ENCODE measurements at regions not wholly inside any gene's neighbourhood (a gene's known extent, or its start where the extent isn't known, plus 50 kb on each side); places are given as distances from the start of the nearest gene placed in this dataset.
"Not testable (repeated sequence)": the region's sequence is repeated elsewhere in the genome, so short reads cannot be mapped to it uniquely, and the experiment has no call there.

DNA sequence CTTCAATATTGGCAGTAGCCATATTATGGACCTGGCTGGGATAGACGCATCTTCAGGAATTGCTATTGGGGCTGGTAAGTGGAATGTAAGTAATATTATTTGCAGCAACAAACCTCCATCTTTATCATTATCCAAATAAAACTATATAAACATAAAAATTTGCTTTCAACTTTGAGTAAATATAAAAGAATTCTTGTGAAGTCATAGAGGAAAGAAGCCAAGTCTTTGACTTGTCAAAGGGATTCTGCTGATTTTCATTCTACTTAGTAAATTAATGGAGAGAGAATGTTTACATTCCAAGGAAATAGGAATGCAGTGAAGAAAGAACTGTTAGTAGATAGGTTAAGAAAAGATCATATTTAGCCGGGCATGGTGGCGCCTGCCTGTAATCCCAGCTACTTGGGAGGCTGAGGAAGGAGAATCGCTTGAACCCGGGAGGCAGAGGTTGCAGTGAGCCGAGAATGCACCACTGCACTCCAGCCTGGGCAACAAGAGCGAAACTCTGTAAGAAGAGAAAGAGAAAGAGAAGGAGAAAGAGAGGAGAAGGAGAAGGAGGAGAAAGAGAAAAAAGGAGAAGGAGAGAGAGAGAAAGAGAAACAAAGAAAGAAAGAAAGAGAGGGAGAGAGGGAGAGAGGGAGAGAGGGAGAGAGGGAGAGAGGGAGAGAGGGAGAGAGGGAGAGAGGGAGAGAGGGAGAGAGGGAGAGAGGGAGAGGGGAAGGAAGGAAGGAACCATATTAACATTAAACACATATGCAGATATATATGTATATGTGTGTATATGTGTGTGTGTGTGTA lies 79.4 kb upstream of the GNAZ start:
- H3K36me3 Mint-ChIP-seq (ENCODE audit: low read depth); H3K27ac Mint-ChIP-seq; ATAC-seq; CTCF ChIA-PET; DNase-seq; H3K9me3 Mint-ChIP-seq (ENCODE audit: insufficient read depth); H3K4me1 Mint-ChIP-seq (ENCODE audit: low read depth); POLR2A ChIA-PET; H3K4me3 Mint-ChIP-seq: not testable (repeated sequence)
- peaks cover 26% of the 10 kb centered on the region for H3K27me3 Mint-ChIP-seq (ENCODE audit: low read depth)

DNA sequence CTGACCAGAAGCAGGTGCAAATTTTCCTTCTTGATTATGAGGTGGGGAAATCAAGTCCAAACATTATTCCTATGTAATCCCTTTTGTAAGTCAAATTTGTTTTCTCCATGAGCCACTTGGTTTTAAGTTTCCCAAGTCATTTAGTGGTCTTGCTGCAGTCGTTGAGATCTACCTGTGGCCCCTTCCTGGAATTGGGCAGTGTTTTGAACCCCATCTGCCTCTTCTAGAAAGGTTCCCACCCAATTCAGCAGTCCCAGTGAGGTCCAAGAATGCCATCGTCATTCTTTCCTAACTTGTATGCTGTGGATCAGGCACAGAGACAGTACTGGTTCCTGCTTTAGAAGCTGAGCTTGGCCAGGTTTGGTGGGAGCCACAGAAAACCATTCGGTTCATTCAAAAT lies 77.8 kb upstream of the GNAZ start:
- Mint-ChIP-seq H3K4me3 (no peak overlapping the region), H3K9me3 (ENCODE audit: insufficient read depth) (peaks cover 14% of the 10 kb centered on the region), H3K36me3 (ENCODE audit: low read depth) (peaks cover 9% of the 10 kb centered on the region), H3K27ac (no peak overlapping the region), H3K27me3 (ENCODE audit: low read depth) (peaks cover 31% of the 10 kb centered on the region), H3K4me1 (ENCODE audit: low read depth) (no peaks in the 10 kb centered on the region)
- no peak for DNase-seq
- ChIA-PET POLR2A (no interaction called here), CTCF (interaction anchor here (1.5 kb wide), 1 partner anchor 35 kb away, joined by 4 read pairs; no protein-coding TSS in a partner anchor)
- ATAC-seq = no peak

DNA sequence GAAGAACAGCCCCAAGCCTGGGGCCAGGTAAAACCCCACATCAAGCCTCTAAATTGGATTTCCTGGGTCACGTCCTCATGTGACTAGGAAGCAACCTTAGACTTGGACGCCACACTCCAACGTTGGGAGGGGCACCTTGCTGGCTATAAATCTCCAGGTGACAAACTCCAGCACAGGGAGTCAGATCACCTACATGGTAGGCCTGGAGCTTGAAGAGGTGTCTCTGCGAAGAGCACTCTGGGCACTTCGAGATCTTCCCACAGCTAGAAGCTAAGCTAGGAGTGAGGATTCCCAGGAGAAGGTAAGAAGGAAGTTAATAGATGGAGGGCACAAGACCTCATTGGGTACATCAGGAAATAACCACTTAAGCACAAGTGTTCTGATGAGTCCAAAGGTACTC lies 77.1 kb upstream of the GNAZ start:
- peaks cover 35% of the 10 kb centered on the region for H3K27me3 Mint-ChIP-seq (ENCODE audit: low read depth)
- no peaks in the 10 kb centered on the region for H3K4me1 Mint-ChIP-seq (ENCODE audit: low read depth)

GRCh38 chr22:22995166-22995565 lies 75.2 kb upstream of the GNAZ start:
- peaks cover 34% of the 10 kb centered on the region for H3K27me3 Mint-ChIP-seq (ENCODE audit: low read depth)
- no peak overlapping the region for H3K27ac Mint-ChIP-seq
- H3K9me3 Mint-ChIP-seq (ENCODE audit: insufficient read depth) = peaks cover 39% of the 10 kb centered on the region
- no peak overlapping the region for H3K4me3 Mint-ChIP-seq
- H3K4me1 Mint-ChIP-seq (ENCODE audit: low read depth) = no peaks in the 10 kb centered on the region
- DNase-seq = no peak
- peaks cover 9% of the 10 kb centered on the region for H3K36me3 Mint-ChIP-seq (ENCODE audit: low read depth)
- ChIA-PET CTCF (no interaction called here), POLR2A (no interaction called here)
- ATAC-seq = no peak

More for the DNA sequence above, 77.1 kb upstream of the GNAZ start:
- ChIA-PET POLR2A (no interaction called here), CTCF (interaction anchor here (1.5 to 1.6 kb wide), 2 partner anchors 34 to 36 kb away, joined by 4 to 5 read pairs; no protein-coding TSS in a partner anchor)
- Mint-ChIP-seq H3K36me3 (ENCODE audit: low read depth) (peaks cover 9% of the 10 kb centered on the region), H3K9me3 (ENCODE audit: insufficient read depth) (peaks cover 21% of the 10 kb centered on the region), H3K4me3 (no peak overlapping the region), H3K27ac (no peak overlapping the region)
- ATAC-seq = no peak
- DNase-seq = no peak

GRCh38 chr22:22996511-22997261 lies 73.6 kb upstream of the GNAZ start:
- Mint-ChIP-seq H3K27me3 (ENCODE audit: low read depth) (peaks cover 39% of the 10 kb centered on the region), H3K4me3 (no peak overlapping the region), H3K9me3 (ENCODE audit: insufficient read depth) (peaks cover 41% of the 10 kb centered on the region), H3K4me1 (ENCODE audit: low read depth) (no peaks in the 10 kb centered on the region), H3K27ac (no peak overlapping the region), H3K36me3 (ENCODE audit: low read depth) (peaks cover 9% of the 10 kb centered on the region)
- ATAC-seq (no peak), DNase-seq (no peak)
- POLR2A ChIA-PET = no interaction called here
- CTCF ChIA-PET = no interaction called here

- no peak for DNase-seq
- no peaks in the 10 kb centered on the region for H3K4me1 Mint-ChIP-seq (ENCODE audit: low read depth)
- H3K9me3 Mint-ChIP-seq (ENCODE audit: insufficient read depth) = peaks cover 41% of the 10 kb centered on the region
- CTCF ChIA-PET = no interaction called here
- H3K27me3 Mint-ChIP-seq (ENCODE audit: low read depth) = peaks cover 43% of the 10 kb centered on the region
- H3K4me3 Mint-ChIP-seq = no peak overlapping the region
- H3K36me3 Mint-ChIP-seq (ENCODE audit: low read depth) = peaks cover 9% of the 10 kb centered on the region
- POLR2A ChIA-PET = no interaction called here
- no peak overlapping the region for H3K27ac Mint-ChIP-seq
- ATAC-seq = no peak
Measured at GRCh38 chr22:22997262-22997898, 72.9 kb upstream of the GNAZ start.

GRCh38 chr22:22997988-22998387 lies 72.3 kb upstream of the GNAZ start:
- POLR2A ChIA-PET = no interaction called here
- CTCF ChIA-PET = no interaction called here
- Mint-ChIP-seq H3K4me1 (ENCODE audit: low read depth) (no peaks in the 10 kb centered on the region), H3K4me3 (no peak overlapping the region), H3K36me3 (ENCODE audit: low read depth) (peaks cover 9% of the 10 kb centered on the region), H3K27ac (no peak overlapping the region), H3K27me3 (ENCODE audit: low read depth) (peaks cover 46% of the 10 kb centered on the region), H3K9me3 (ENCODE audit: insufficient read depth) (peaks cover 41% of the 10 kb centered on the region)
- no peak for ATAC-seq
- DNase-seq = no peak

- H3K4me3 Mint-ChIP-seq = no peak overlapping the region
- no peaks in the 10 kb centered on the region for H3K4me1 Mint-ChIP-seq (ENCODE audit: low read depth)
- peaks cover 9% of the 10 kb centered on the region for H3K36me3 Mint-ChIP-seq (ENCODE audit: low read depth)
- no peak for ATAC-seq
- no peak for DNase-seq
- peaks cover 49% of the 10 kb centered on the region for H3K27me3 Mint-ChIP-seq (ENCODE audit: low read depth)
- ChIA-PET POLR2A (no interaction called here), CTCF (no interaction called here)
- H3K27ac Mint-ChIP-seq = no peak overlapping the region
- H3K9me3 Mint-ChIP-seq (ENCODE audit: insufficient read depth) = peaks cover 41% of the 10 kb centered on the region
Measured at GRCh38 chr22:22999523-22999922, 70.8 kb upstream of the GNAZ start.

- ChIA-PET CTCF (no interaction called here), POLR2A (no interaction called here)
- peaks cover 9% of the 10 kb centered on the region for H3K36me3 Mint-ChIP-seq (ENCODE audit: low read depth)
- H3K27ac Mint-ChIP-seq = no peak overlapping the region
- no peak for DNase-seq
- peaks cover 38% of the 10 kb centered on the region for H3K9me3 Mint-ChIP-seq (ENCODE audit: insufficient read depth)
- H3K4me1 Mint-ChIP-seq (ENCODE audit: low read depth) = no peaks in the 10 kb centered on the region
- no peak for ATAC-seq
- no peak overlapping the region for H3K4me3 Mint-ChIP-seq
- H3K27me3 Mint-ChIP-seq (ENCODE audit: low read depth) = peaks cover 47% of the 10 kb centered on the region
Measured at GRCh38 chr22:23000657-23001347, 69.5 kb upstream of the GNAZ start.

DNA sequence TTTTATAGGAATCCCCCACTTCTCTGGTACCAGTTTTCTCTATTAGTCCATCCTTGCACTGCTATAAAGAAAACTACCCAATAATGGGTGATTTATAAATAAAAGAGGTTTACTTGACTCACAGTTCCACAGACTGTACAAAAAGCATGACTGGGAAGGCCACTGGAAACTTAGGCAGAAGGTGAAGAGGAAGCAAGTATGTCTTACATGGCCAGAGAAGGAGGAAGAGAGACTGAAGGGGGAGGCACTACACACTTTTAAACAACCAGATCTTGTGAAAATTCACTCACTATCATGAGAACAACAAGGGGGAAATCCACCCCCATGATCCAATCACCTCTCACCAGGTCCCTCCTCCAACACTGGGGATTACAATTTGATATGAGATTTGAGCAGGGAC lies 68.9 kb upstream of the GNAZ start:
- Mint-ChIP-seq H3K27me3 (ENCODE audit: low read depth) (peaks cover 46% of the 10 kb centered on the region), H3K4me3 (no peak overlapping the region), H3K27ac (no peak overlapping the region), H3K4me1 (ENCODE audit: low read depth) (no peaks in the 10 kb centered on the region), H3K9me3 (ENCODE audit: insufficient read depth) (peaks cover 37% of the 10 kb centered on the region), H3K36me3 (ENCODE audit: low read depth) (peaks cover 8% of the 10 kb centered on the region)
- ATAC-seq = no peak
- POLR2A ChIA-PET = no interaction called here
- CTCF ChIA-PET = no interaction called here
- no peak for DNase-seq

DNA sequence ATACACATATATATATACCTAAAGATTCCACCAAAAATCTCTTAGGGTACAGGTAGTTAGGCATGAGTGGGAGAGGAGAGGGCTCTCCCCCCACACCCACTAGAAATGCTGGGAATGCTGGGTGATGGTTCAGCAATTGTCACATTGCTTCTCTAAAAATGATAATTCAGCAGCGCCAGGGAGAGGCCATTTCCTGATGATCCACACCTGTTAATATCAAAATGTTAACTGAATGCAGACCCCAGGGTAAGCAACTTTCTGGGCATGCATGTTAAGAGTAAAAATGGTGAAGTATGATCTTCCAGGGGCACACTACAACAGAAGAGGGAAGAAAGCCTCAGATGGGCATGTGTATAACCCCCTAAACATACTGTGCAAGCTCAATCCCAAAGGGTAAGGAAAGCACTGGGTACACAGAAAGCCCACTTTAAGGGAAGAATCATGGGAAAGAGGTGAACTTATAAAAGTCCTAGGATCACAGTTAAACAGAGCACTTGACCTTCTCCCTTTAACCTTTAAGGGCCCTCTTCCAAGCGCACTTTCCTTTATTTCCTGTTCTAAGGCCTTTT lies 67.6 kb upstream of the GNAZ start:
- DNase-seq (no peak), ATAC-seq (no peak)
- Mint-ChIP-seq H3K27me3 (ENCODE audit: low read depth) (peaks cover 45% of the 10 kb centered on the region), H3K9me3 (ENCODE audit: insufficient read depth) (peaks cover 25% of the 10 kb centered on the region), H3K4me3 (no peak overlapping the region), H3K27ac (no peak overlapping the region), H3K4me1 (ENCODE audit: low read depth) (no peaks in the 10 kb centered on the region), H3K36me3 (ENCODE audit: low read depth) (no peaks in the 10 kb centered on the region)
- CTCF ChIA-PET = no interaction called here
- POLR2A ChIA-PET = no interaction called here
